ENCODE measurements at regions not wholly inside any gene's neighbourhood (a gene's known extent, or its start where the extent isn't known, plus 50 kb on each side); places are given as distances from the start of the nearest gene placed in this dataset.

- DNase-seq = no peak
- TF ChIP-seq POLR2AphosphoS5 (IDR thresholded peaks at IDR 0.05) (no peak), EP300 (IDR thresholded peaks at IDR 0.05) (no peak), POLR2A (IDR thresholded peaks at IDR 0.05) (no peak)
- TF ChIP-seq, protein P1, sequence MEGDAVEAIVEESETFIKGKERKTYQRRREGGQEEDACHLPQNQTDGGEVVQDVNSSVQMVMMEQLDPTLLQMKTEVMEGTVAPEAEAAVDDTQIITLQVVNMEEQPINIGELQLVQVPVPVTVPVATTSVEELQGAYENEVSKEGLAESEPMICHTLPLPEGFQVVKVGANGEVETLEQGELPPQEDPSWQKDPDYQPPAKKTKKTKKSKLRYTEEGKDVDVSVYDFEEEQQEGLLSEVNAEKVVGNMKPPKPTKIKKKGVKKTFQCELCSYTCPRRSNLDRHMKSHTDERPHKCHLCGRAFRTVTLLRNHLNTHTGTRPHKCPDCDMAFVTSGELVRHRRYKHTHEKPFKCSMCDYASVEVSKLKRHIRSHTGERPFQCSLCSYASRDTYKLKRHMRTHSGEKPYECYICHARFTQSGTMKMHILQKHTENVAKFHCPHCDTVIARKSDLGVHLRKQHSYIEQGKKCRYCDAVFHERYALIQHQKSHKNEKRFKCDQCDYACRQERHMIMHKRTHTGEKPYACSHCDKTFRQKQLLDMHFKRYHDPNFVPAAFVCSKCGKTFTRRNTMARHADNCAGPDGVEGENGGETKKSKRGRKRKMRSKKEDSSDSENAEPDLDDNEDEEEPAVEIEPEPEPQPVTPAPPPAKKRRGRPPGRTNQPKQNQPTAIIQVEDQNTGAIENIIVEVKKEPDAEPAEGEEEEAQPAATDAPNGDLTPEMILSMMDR (IDR thresholded peaks at IDR 0.05) = no peak
- intact Hi-C loops (cut with DNase I) = no loop called here
- Histone ChIP-seq H3K9me3 (no peaks in the 10 kb centered on the region), H3K27ac (no peak overlapping the region), H3K36me3 (no peaks in the 10 kb centered on the region), H3K27me3 (no peaks in the 10 kb centered on the region), H3K4me1 (no peaks in the 10 kb centered on the region), H3K4me3 (no peak overlapping the region)
- WGBS, 2 donors = 85 to 93% methylated on average over 6 of the region's 6 CpGs
These were observed 169.3 kb upstream of the USP25 start for GRCh38 chr21:15560383-15561056.

DNA sequence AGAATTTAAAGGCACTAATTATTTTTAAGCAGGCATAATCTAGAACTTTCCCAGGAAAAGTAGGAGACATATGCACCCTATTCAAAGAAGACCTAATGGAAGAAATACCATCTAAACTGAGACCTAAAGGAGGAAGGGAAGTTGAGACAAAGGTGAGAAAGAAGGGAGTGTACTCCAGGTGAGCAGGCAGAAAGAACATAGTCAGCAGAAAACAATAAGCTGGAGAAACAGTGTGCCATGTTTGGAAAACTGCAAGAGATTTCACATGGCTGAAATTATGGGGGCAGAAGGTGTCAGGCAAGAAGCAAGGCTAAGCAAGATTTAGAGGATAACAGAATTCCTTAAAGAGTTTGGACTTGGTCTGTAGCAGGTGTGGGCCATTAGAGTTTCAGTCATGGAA is 167.0 kb upstream of the USP25 start:
- H3K4me1 ChIP-seq = no peaks in the 10 kb centered on the region
- H3K27me3 ChIP-seq = no peaks in the 10 kb centered on the region
- intact Hi-C loops (cut with DNase I) = no loop called here
- no peak overlapping the region for H3K27ac ChIP-seq
- H3K4me3 ChIP-seq = no peak overlapping the region
- DNase-seq = no peak
- H3K36me3 ChIP-seq = no peaks in the 10 kb centered on the region
- no peaks in the 10 kb centered on the region for H3K9me3 ChIP-seq
- TF ChIP-seq, protein P1 (IDR thresholded peaks at IDR 0.05) = no peak
- TF ChIP-seq POLR2A (IDR thresholded peaks at IDR 0.05) (no peak), POLR2AphosphoS5 (IDR thresholded peaks at IDR 0.05) (no peak), EP300 (IDR thresholded peaks at IDR 0.05) (no peak)

DNA sequence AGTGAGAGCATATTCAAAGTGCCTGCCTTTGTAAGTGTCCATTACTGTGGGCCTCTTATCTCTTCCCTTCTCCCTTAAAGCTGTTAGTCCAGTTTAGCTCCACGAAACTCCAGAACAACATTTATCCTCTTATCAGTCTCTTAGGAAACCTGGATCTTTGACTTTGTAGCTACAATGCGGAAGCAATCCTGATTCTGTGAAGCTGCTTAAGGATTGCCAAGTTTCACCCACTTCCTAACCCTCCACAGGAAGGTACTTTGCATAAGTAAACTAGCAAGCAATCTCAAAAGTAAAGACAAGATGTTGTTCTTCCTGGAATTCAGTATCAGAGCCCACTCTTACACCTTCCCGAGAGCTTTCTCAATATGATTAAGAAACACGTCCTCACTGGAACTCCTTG is 164.9 kb upstream of the USP25 start:
- H3K9me3 ChIP-seq = no peaks in the 10 kb centered on the region
- H3K4me3 ChIP-seq = no peak overlapping the region
- H3K4me1 ChIP-seq = no peaks in the 10 kb centered on the region
- no peak overlapping the region for H3K27ac ChIP-seq
- H3K36me3 ChIP-seq = no peaks in the 10 kb centered on the region
- no peak for TF ChIP-seq POLR2AphosphoS5 (IDR thresholded peaks at IDR 0.05)
- TF ChIP-seq, protein P1 (IDR thresholded peaks at IDR 0.05) = no peak
- no peak for DNase-seq
- WGBS, 2 donors = 17 to 63% methylated on average over 4 of the region's 4 CpGs
- intact Hi-C loops (cut with DNase I) = no loop called here
- no peaks in the 10 kb centered on the region for H3K27me3 ChIP-seq

DNA sequence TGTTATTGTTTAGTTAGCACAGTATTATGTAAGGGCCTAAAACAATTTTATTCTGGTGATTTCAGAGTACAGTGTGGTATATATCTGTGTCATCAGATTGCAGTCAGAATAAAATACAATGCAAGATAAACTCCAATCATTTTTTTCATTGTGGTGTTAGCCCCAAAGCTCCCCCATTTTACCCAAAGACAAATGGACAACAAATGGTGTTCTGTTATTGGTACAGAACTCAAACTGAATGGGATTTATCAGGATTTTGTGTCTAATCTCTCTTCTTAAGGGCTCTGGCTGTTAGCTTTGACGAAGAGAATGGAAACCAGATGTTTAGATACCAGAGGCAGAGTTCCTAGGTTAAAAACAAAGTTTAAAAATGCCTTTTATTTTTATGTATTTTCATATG is 163.1 kb upstream of the USP25 start:
- 78 to 82% methylated on average over 1 of the region's 1 CpG for WGBS, 2 donors
- H3K9me3 ChIP-seq = no peaks in the 10 kb centered on the region
- TF ChIP-seq, protein P1 (IDR thresholded peaks at IDR 0.05) = no peak
- no peak for TF ChIP-seq EP300 (IDR thresholded peaks at IDR 0.05)
- TF ChIP-seq POLR2A (IDR thresholded peaks at IDR 0.05) = no peak
- TF ChIP-seq POLR2AphosphoS5 (IDR thresholded peaks at IDR 0.05) = no peak
- no peak overlapping the region for H3K27ac ChIP-seq
- H3K4me1 ChIP-seq = no peaks in the 10 kb centered on the region
- H3K4me3 ChIP-seq = no peak overlapping the region
- intact Hi-C loops (cut with DNase I) = no loop called here
- H3K36me3 ChIP-seq = no peaks in the 10 kb centered on the region
- no peak for DNase-seq
- H3K27me3 ChIP-seq = no peaks in the 10 kb centered on the region

DNA sequence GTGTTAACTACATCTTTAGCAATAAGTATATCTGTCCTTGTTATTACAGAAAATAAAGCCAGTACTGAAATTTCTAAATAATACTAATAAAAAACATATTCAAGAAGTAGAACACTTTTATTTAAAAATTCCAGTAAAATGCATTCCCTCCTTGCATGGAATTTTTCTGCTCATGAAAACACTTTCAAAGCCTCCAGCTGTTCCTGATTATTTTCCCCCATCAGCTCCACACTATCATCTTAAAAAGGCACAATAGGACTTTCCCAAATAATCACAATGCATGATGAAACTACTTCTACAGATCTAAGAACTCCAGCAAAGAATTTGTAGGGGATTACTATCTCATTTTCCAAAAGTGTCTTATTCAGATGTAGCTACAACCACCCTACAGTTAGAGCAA is 162.6 kb upstream of the USP25 start:
- TF ChIP-seq POLR2A (IDR thresholded peaks at IDR 0.05) = no peak
- Histone ChIP-seq H3K27me3 (no peaks in the 10 kb centered on the region), H3K36me3 (no peaks in the 10 kb centered on the region), H3K4me3 (no peak overlapping the region), H3K4me1 (no peaks in the 10 kb centered on the region), H3K9me3 (no peaks in the 10 kb centered on the region), H3K27ac (no peak overlapping the region)
- no peak for DNase-seq
- intact Hi-C loops (cut with DNase I) = no loop called here
